GM12878 (cell line): ENCODE measurements at regions not wholly inside any gene's neighbourhood (a gene's known extent, or its start where the extent isn't known, plus 50 kb on each side); places are given as distances from the start of the nearest gene placed in this dataset.

ENCODE experiments used
- ATAC-seq: fragments of 200-7000 bp; cut with Tn5 transposase; 3 replicates; pipeline ENCODE4 v1.9.1; 2020; ENCODE audit warnings: mild to moderate bottlenecking, moderate library complexity
- BruUV-seq: library from RNA; stranded (reverse); fragments of 400-500 nt; replicated peaks from 2 replicates; lab custom pipeline; 2021; lab: Mats Ljungman, UMichigan
- CTCF ChIA-PET: fragments of 300-600 bp; sonication (Branson Sonifier 250); formaldehyde crosslinking; extraction: SDS; loops from one replicate; lab custom pipeline; 2021; ENCODE audit warnings: inconsistent platforms; lab: Yijun Ruan, JAX
- POLR2A ChIA-PET: fragments of 350-600 bp; formaldehyde crosslinking; extraction: SDS; loops from one replicate; lab custom pipeline; 2021; ENCODE audit warnings: inconsistent platforms; lab: Charles Lee
- RAD21 ChIA-PET: fragments of 300-600 bp; sonication (Branson Sonifier 250); formaldehyde crosslinking; loops from one replicate; lab custom pipeline; 2023; ENCODE audit warnings: antibody characterized with exemption; ENCODE audit not compliant: unreplicated experiment; lab: Charles Lee
- SMC1A ChIA-PET: fragments of 300-600 bp; sonication (Branson Sonifier 250); formaldehyde crosslinking; loops from one replicate; lab custom pipeline; 2023; ENCODE audit not compliant: unreplicated experiment, uncharacterized antibody; lab: Charles Lee
- DNase-seq: peaks from one replicate; pipeline ENCODE4 v3.0.0-alpha.2; 2011; ENCODE audit warnings: low read depth, low spot score
- FAIRE-seq: peaks from 3 replicates; lab custom pipeline; 2011; peaks lifted over from hg19 to GRCh38; lab: Jason Lieb, UNC
- H2AFZ ChIP-seq: 2 replicates; pipeline ENCODE4 v1.6.0; 2011; ENCODE audit warnings: low read depth, low read length, control low read depth; ENCODE audit not compliant: control insufficient read depth
- H3K27ac ChIP-seq: 2 replicates; pipeline ENCODE4 v1.5.1; 2011; ENCODE audit warnings: control low read depth; ENCODE audit not compliant: control insufficient read depth, insufficient read depth
- H3K27me3 ChIP-seq, 2 experiments: replicated peaks in 1 of 2; 2 replicates each; pipeline versions ENCODE4 v1.6.0 to v1.6.1; 2011; ENCODE audit warnings: low read length in 1 of 2; ENCODE audit not compliant: control insufficient read depth in 2 of 2, insufficient read depth in 2 of 2
- H3K36me3 ChIP-seq, 2 experiments: 2 replicates each; pipeline ENCODE4 v1.5.1; 2011; ENCODE audit warnings: low read length in 1 of 2; ENCODE audit not compliant: control insufficient read depth in 2 of 2, insufficient read depth in 2 of 2
- H3K4me1 ChIP-seq: 2 replicates; pipeline ENCODE4 v1.6.1; 2011; ENCODE audit warnings: mild to moderate bottlenecking, low read length, moderate library complexity, mixed read lengths; ENCODE audit not compliant: control insufficient read depth, insufficient read depth
- H3K4me2 ChIP-seq: 2 replicates; pipeline ENCODE4 v1.6.0; 2011; ENCODE audit warnings: control low read depth; ENCODE audit not compliant: control insufficient read depth, insufficient read depth
- H3K4me3 ChIP-seq: fragments of 200-600 bp; sonication (generic); 2 replicates; pipeline ENCODE4 v1.5.1; 2016
- H3K79me2 ChIP-seq: 2 replicates; pipeline ENCODE4 v1.6.0; 2011; ENCODE audit warnings: low read length; ENCODE audit not compliant: control insufficient read depth, insufficient read depth
- H3K9ac ChIP-seq: 2 replicates; pipeline ENCODE4 v1.8.0; 2011; ENCODE audit warnings: low read length, control low read depth, mixed read lengths; ENCODE audit not compliant: control insufficient read depth, insufficient read depth
- H3K9me3 ChIP-seq: replicated peaks from 3 replicates; pipeline ENCODE4 v1.5.1; 2011; ENCODE audit warnings: mild to moderate bottlenecking, low read length; ENCODE audit not compliant: control insufficient read depth, insufficient read depth
- H4K20me1 ChIP-seq: 2 replicates; pipeline ENCODE4 v1.6.0; 2011; ENCODE audit not compliant: control insufficient read depth, insufficient read depth
- CHD4 ChIP-seq: fragments of 200-600 bp; sonication (generic); IDR thresholded peaks from 2 replicates; pipeline ENCODE4 v1.6.1; 2016; ENCODE audit warnings: mild to moderate bottlenecking
- CREB1 ChIP-seq: IDR thresholded peaks from 2 replicates; pipeline ENCODE4 v1.6.1; 2012; ENCODE audit warnings: low read depth, mild to moderate bottlenecking, inconsistent platforms
- GABPA ChIP-seq: IDR thresholded peaks from 2 replicates; pipeline ENCODE4 v1.6.1; 2014; ENCODE audit warnings: antibody characterized with exemption, low read depth, mild to moderate bottlenecking, inconsistent platforms
- IKZF2 ChIP-seq, 2 experiments: fragments of 450-650 bp; IDR thresholded peaks; 2 replicates each; pipeline ENCODE4 v1.6.1; 2017; ENCODE audit warnings: mild to moderate bottlenecking in 2 of 2, moderate library complexity in 2 of 2
- MYC ChIP-seq: IDR thresholded peaks from 2 replicates; pipeline ENCODE4 v1.6.1; 2011; ENCODE audit warnings: mild to moderate bottlenecking, low read length, moderate library complexity, inconsistent platforms; ENCODE audit not compliant: insufficient read depth, insufficient replicate concordance, insufficient read length, severe bottlenecking
- RELB ChIP-seq: fragments of 450-650 bp; IDR thresholded peaks from 2 replicates; pipeline ENCODE4 v1.6.1; 2017; ENCODE audit warnings: low read depth, mild to moderate bottlenecking, moderate library complexity
- STAT3 ChIP-seq: IDR thresholded peaks from 2 replicates; pipeline ENCODE4 v1.6.1; 2011; ENCODE audit warnings: low read depth, low read length, improper control_type of control experiment
- ZNF592 ChIP-seq: fragments of 450-650 bp; IDR thresholded peaks from 2 replicates; pipeline ENCODE4 v1.6.1; 2017; ENCODE audit warnings: mild to moderate bottlenecking, moderate library complexity
- WGBS: methylation state at CpG from one replicate; pipeline ENCODE4 v1.1.6; 2016; ENCODE audit warnings: low lambda C conversion rate; ENCODE audit not compliant: insufficient replicate concordance, insufficient coverage; ENCODE audit errors: missing lambda C conversion rate; 5-methylcytosine and 5-hydroxymethylcytosine counted together
- in situ Hi-C: fragments of 300-500 bp; cut with MboI; formaldehyde crosslinking; loops from 9 replicates; pipeline ENCODE4 v1.14.3; 2018; ENCODE audit warnings: mixed read lengths
- intact Hi-C: fragments of 100-400 bp; cut with micrococcal nuclease; formaldehyde crosslinking; loops from one replicate; pipeline ENCODE4 v1.14.2; 2022; ENCODE audit not compliant: unreplicated experiment

- in situ Hi-C loops = no loop called here
- TF ChIP-seq CREB1 (no peak), STAT3 (no peak), IKZF2 (IDR thresholded peaks at IDR 0.05) (no peak), ZNF592 (no peak), CHD4 (no peak), GABPA (no peak), MYC (no peak), RELB (no peak)
- H3K36me3 ChIP-seq = no peaks in the 10 kb centered on the region
- CTCF ChIA-PET = no interaction called here
- 0% methylated on average over 1 of the region's 1 CpG for WGBS
- POLR2A ChIA-PET = interaction anchor here (0.6 kb wide), 1 partner anchor 791 kb away, joined by 4 read pairs; no protein-coding TSS in a partner anchor
- BruUV-seq = no TSS peak
- no peaks in the 10 kb centered on the region for H3K4me1 ChIP-seq
- DNase-seq (no peak), FAIRE-seq (no peak), ATAC-seq (no peak)
- H3K4me2 ChIP-seq = no peak overlapping the region
- no peak overlapping the region for H3K4me3 ChIP-seq
- SMC1A ChIA-PET = interaction anchor here (0.9 kb wide), 1 partner anchor 14 kb away, joined by 5 read pairs; no protein-coding TSS in a partner anchor
- no peaks in the 10 kb centered on the region for H3K79me2 ChIP-seq
- no peaks in the 10 kb centered on the region for H3K27me3 ChIP-seq
- RAD21 ChIA-PET = no interaction called here
- H3K9me3 ChIP-seq = no peaks in the 10 kb centered on the region
- no peaks in the 10 kb centered on the region for H4K20me1 ChIP-seq
- no peak overlapping the region for H3K27ac ChIP-seq
- H3K9ac ChIP-seq = no peak overlapping the region
- intact Hi-C loops = no loop called here
- H2AFZ ChIP-seq = no peak overlapping the region
Observed at GRCh38 chr13:86920961-86921360, 750.2 kb upstream of the SLITRK5 start.
